Neural progenitor cell (in vitro differentiated cells): ENCODE measurements at regions not wholly inside any gene's neighbourhood (a gene's known extent, or its start where the extent isn't known, plus 50 kb on each side); places are given as distances from the start of the nearest gene placed in this dataset.

ENCODE experiments used
- CTCF ChIP-seq: fragments of 200-600 bp; sonication (generic); IDR thresholded peaks from 2 replicates; pipeline ENCODE4 v1.5.1; 2017; ENCODE audit warnings: antibody characterized with exemption, mild to moderate bottlenecking
- EZH2 ChIP-seq: fragments of 200-600 bp; sonication (generic); IDR thresholded peaks from 2 replicates; pipeline ENCODE4 v1.6.1; 2017; ENCODE audit warnings: antibody characterized with exemption, mild to moderate bottlenecking, moderate library complexity
- EZH2phosphoT487 ChIP-seq: fragments of 200-600 bp; sonication (generic); IDR thresholded peaks from 2 replicates; pipeline ENCODE4 v1.6.1; 2017; ENCODE audit warnings: antibody characterized with exemption

GRCh38 chr6:45717027-45717426 is 298.6 kb downstream of the CLIC5 start:
- TF ChIP-seq EZH2phosphoT487 (no peak), EZH2 (no peak), CTCF (no peak)
